Loucy (cell line): ENCODE measurements at regions not wholly inside any gene's neighbourhood (a gene's known extent, or its start where the extent isn't known, plus 50 kb on each side); places are given as distances from the start of the nearest gene placed in this dataset.

Experiments used
- CTCF ChIP-seq: fragments of 200-600 bp; sonication (generic); conservative IDR thresholded peaks from 2 replicates; pipeline ENCODE4 v1.5.1; 2014; ENCODE audit warnings: mild to moderate bottlenecking, antibody characterized with exemption, low read length
- EZH2phosphoT487 ChIP-seq: fragments of 200-600 bp; IDR thresholded peaks from 2 replicates; pipeline ENCODE4 v1.6.1; 2018; ENCODE audit warnings: antibody characterized with exemption, mild to moderate bottlenecking, moderate library complexity, borderline replicate concordance

- TF ChIP-seq CTCF (no peak), EZH2phosphoT487 (no peak)
Measured at GRCh38 chr5:27748847-27749246, 710.5 kb upstream of the CDH9 start.
